ENCODE measurements at regions not wholly inside any gene's neighbourhood (a gene's known extent, or its start where the extent isn't known, plus 50 kb on each side); places are given as distances from the start of the nearest gene placed in this dataset.

- H3K4me1 ChIP-seq = no peaks in the 10 kb centered on the region
- no peaks in the 10 kb centered on the region for H3K9me3 ChIP-seq
- 79 to 80% methylated on average over 6 of the region's 6 CpGs for WGBS, 2 donors
- intact Hi-C loops (cut with DNase I; ENCODE audit: low total_unique reads) = no loop called here
- no peak for TF ChIP-seq POLR2A (IDR thresholded peaks at IDR 0.05)
- no peak for DNase-seq
- no peaks in the 10 kb centered on the region for H3K36me3 ChIP-seq (ENCODE audit: low read depth, missing control alignments)
- H3K27me3 ChIP-seq = no peaks in the 10 kb centered on the region
- no peak overlapping the region for H3K27ac ChIP-seq
- H3K4me3 ChIP-seq = no peak overlapping the region
Observed at GRCh38 chr11:110809417-110810199, 97.4 kb upstream of the ARHGAP20 start.

GRCh38 chr11:110808248-110808647 lies 96.0 kb upstream of the ARHGAP20 start:
- DNase-seq = no peak
- no peaks in the 10 kb centered on the region for H3K27me3 ChIP-seq
- TF ChIP-seq POLR2A (IDR thresholded peaks at IDR 0.05) (no peak), CTCF (IDR thresholded peaks at IDR 0.05) (no peak)
- no peak overlapping the region for H3K4me3 ChIP-seq
- no peaks in the 10 kb centered on the region for H3K36me3 ChIP-seq (ENCODE audit: low read depth, missing control alignments)
- H3K27ac ChIP-seq = no peak overlapping the region
- no peaks in the 10 kb centered on the region for H3K9me3 ChIP-seq
- intact Hi-C loops (cut with DNase I; ENCODE audit: low total_unique reads) = no loop called here
- WGBS, 2 donors = 90 to 94% methylated on average over 6 of the region's 6 CpGs
- no peaks in the 10 kb centered on the region for H3K4me1 ChIP-seq

- no peaks in the 10 kb centered on the region for H3K27me3 ChIP-seq
- no peak for DNase-seq
- H3K36me3 ChIP-seq (ENCODE audit: low read depth, missing control alignments) = no peaks in the 10 kb centered on the region
- 90 to 98% methylated on average over 2 of the region's 2 CpGs for WGBS, 2 donors
- no peak overlapping the region for H3K4me3 ChIP-seq
- intact Hi-C loops (cut with DNase I; ENCODE audit: low total_unique reads) = no loop called here
- no peaks in the 10 kb centered on the region for H3K4me1 ChIP-seq
- no peaks in the 10 kb centered on the region for H3K9me3 ChIP-seq
- TF ChIP-seq CTCF (IDR thresholded peaks at IDR 0.05) (no peak), POLR2A (IDR thresholded peaks at IDR 0.05) (no peak)
- no peak overlapping the region for H3K27ac ChIP-seq
Observed at GRCh38 chr11:110807801-110808200, 95.6 kb upstream of the ARHGAP20 start.

- no peak for DNase-seq
- Histone ChIP-seq H3K36me3 (ENCODE audit: low read depth, missing control alignments) (no peaks in the 10 kb centered on the region), H3K4me3 (no peak overlapping the region), H3K27me3 (no peaks in the 10 kb centered on the region), H3K27ac (no peak overlapping the region), H3K4me1 (no peaks in the 10 kb centered on the region), H3K9me3 (no peaks in the 10 kb centered on the region)
- 87 to 100% methylated on average over 1 of the region's 1 CpG for WGBS, 2 donors
- intact Hi-C loops (cut with DNase I; ENCODE audit: low total_unique reads) = no loop called here
- no peak for TF ChIP-seq POLR2A (IDR thresholded peaks at IDR 0.05)
- TF ChIP-seq CTCF (IDR thresholded peaks at IDR 0.05) = no peak
Observed at GRCh38 chr11:110805756-110806155, 93.5 kb upstream of the ARHGAP20 start.

GRCh38 chr11:110802162-110802561 lies 89.9 kb upstream of the ARHGAP20 start:
- no peaks in the 10 kb centered on the region for H3K27me3 ChIP-seq
- TF ChIP-seq POLR2A (IDR thresholded peaks at IDR 0.05) (no peak), CTCF (IDR thresholded peaks at IDR 0.05) (no peak)
- H3K36me3 ChIP-seq (ENCODE audit: low read depth, missing control alignments) = no peaks in the 10 kb centered on the region
- no peak for DNase-seq
- H3K4me1 ChIP-seq = no peaks in the 10 kb centered on the region
- no peak overlapping the region for H3K4me3 ChIP-seq
- 82 to 90% methylated on average over 2 of the region's 2 CpGs for WGBS, 2 donors
- no peaks in the 10 kb centered on the region for H3K9me3 ChIP-seq
- intact Hi-C loops (cut with DNase I; ENCODE audit: low total_unique reads) = no loop called here
- no peak overlapping the region for H3K27ac ChIP-seq

Measured in testis (tissue), 2 donors.